HL-60 (cell line): ENCODE measurements at regions not wholly inside any gene's neighbourhood (a gene's known extent, or its start where the extent isn't known, plus 50 kb on each side); places are given as distances from the start of the nearest gene placed in this dataset.

Experiments
- DNase-seq, 2 experiments: peaks; one replicate each; pipeline ENCODE4 v3.0.0-alpha.2; 2010 to 2020; ENCODE audit warnings: low read depth in 1 of 2, low spot score in 1 of 2
- H3K27ac ChIP-seq: fragments of 250-450 bp; sonication (Bioruptor Pico); replicated peaks from 2 replicates; pipeline ENCODE4 v1.5.1; 2020; ENCODE audit warnings: mild to moderate bottlenecking, moderate library complexity
- H3K27me3 ChIP-seq: fragments of 250-450 bp; sonication (Bioruptor Pico); 2 replicates; pipeline ENCODE4 v1.5.1; 2021; ENCODE audit warnings: mild to moderate bottlenecking, moderate library complexity; ENCODE audit not compliant: insufficient read depth, poor library complexity, severe bottlenecking
- H3K4me3 ChIP-seq: replicated peaks from 2 replicates; pipeline ENCODE4 v1.5.1; 2011; ENCODE audit warnings: mild to moderate bottlenecking, control low read depth, low read length; ENCODE audit not compliant: insufficient read depth
- GABPA ChIP-seq: IDR thresholded peaks from 2 replicates; pipeline ENCODE4 v1.6.1; 2012; ENCODE audit warnings: low read depth
- POLR2AphosphoS5 ChIP-seq: IDR thresholded peaks from 2 replicates; pipeline ENCODE4 v1.6.1; 2012; ENCODE audit warnings: low read depth
- REST ChIP-seq: IDR thresholded peaks from 2 replicates; pipeline ENCODE4 v1.6.1; 2012; ENCODE audit warnings: low read depth; ENCODE audit not compliant: insufficient replicate concordance
- SPI1 ChIP-seq: IDR thresholded peaks from 2 replicates; pipeline ENCODE4 v1.6.1; 2012; ENCODE audit warnings: low read depth, mild to moderate bottlenecking, borderline replicate concordance
- TF ChIP-seq, protein P1 (sequence below): IDR thresholded peaks from one replicate; pipeline ENCODE4 v1.5.1; 2011; ENCODE audit warnings: low read length, control low read depth, inconsistent platforms; ENCODE audit not compliant: insufficient read depth

- DNase-seq: no peak
Observed at GRCh38 chr11:95404370-95404769, 173.4 kb upstream of the SESN3 start.

DNA sequence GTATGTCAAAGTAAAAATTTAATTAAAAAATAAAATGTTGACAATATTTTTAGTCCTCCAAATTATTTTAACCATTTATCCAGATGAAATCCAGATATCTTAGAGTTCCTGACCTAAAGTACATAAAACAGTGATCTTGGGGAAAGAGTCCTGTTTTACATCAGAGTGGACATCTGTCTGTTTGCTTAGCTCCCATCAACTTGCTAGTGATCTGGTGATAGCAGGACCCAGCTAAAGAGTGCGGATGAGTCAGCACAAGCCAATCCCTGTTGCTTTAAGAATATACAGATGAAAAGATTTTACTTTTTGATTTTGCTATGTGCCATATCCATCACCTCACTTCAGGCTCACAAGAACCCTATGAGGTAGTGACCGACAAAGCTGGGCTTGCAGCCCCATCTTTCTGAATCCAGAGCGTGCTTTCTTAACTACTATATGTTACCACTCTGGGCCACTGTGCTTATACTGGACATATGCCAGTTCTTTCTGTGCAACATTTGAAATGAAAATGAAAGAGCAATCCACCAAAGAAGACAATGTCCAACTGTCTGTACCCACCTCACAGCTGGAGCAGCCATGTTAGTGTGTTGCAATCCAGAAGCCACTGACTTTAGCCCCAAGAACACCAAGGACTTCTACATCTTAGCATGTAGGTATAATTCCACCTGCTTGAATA is 167.6 kb upstream of the SESN3 start:
- no peak for DNase-seq
- Histone ChIP-seq H3K27ac (no peak overlapping the region), H3K4me3 (no peak overlapping the region), H3K27me3 (no peaks in the 10 kb centered on the region)
- TF ChIP-seq POLR2AphosphoS5 (no peak), REST (no peak), SPI1 (no peak), GABPA (no peak)
- TF ChIP-seq, protein P1, sequence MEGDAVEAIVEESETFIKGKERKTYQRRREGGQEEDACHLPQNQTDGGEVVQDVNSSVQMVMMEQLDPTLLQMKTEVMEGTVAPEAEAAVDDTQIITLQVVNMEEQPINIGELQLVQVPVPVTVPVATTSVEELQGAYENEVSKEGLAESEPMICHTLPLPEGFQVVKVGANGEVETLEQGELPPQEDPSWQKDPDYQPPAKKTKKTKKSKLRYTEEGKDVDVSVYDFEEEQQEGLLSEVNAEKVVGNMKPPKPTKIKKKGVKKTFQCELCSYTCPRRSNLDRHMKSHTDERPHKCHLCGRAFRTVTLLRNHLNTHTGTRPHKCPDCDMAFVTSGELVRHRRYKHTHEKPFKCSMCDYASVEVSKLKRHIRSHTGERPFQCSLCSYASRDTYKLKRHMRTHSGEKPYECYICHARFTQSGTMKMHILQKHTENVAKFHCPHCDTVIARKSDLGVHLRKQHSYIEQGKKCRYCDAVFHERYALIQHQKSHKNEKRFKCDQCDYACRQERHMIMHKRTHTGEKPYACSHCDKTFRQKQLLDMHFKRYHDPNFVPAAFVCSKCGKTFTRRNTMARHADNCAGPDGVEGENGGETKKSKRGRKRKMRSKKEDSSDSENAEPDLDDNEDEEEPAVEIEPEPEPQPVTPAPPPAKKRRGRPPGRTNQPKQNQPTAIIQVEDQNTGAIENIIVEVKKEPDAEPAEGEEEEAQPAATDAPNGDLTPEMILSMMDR: no peak

More at GRCh38 chr11:95404370-95404769, 173.4 kb upstream of the SESN3 start:
- no peak overlapping the region for H3K27ac ChIP-seq
- TF ChIP-seq REST: no peak
- TF ChIP-seq, protein P1: no peak
- no peak for TF ChIP-seq SPI1
- no peak for TF ChIP-seq GABPA
- TF ChIP-seq POLR2AphosphoS5: no peak
- H3K27me3 ChIP-seq: no peaks in the 10 kb centered on the region
- H3K4me3 ChIP-seq: no peak overlapping the region

DNA sequence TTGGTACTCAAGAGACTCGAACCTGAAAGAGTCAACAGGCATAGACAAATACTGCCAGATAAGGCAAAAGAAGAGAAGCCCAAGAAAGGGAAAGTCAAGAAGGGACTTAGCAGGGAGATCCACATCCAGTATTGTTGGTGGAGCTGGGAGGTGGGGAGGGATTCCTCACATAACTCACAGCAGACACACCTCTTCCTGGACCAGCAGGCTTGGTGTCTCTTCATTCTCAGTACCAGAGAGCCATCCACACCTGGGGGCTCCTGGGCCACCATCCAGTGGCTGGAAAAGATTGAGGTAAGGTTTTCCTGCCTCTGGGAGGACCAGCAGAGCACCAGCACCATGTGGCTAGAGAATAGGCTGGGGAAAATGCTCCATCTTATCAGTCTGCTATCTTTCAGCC is 161.6 kb upstream of the SESN3 start:
- no peak for DNase-seq
- Histone ChIP-seq H3K4me3 (no peak overlapping the region), H3K27me3 (no peaks in the 10 kb centered on the region), H3K27ac (no peak overlapping the region)
- TF ChIP-seq POLR2AphosphoS5 (no peak), SPI1 (no peak), REST (no peak), GABPA (no peak)
- TF ChIP-seq, protein P1: no peak
